K562 (cell line): ENCODE measurements at regions not wholly inside any gene's neighbourhood (a gene's known extent, or its start where the extent isn't known, plus 50 kb on each side); places are given as distances from the start of the nearest gene placed in this dataset.

Experiments used
- ATAC-seq: fragments of 200-7000 bp; cut with Tn5 transposase; 3 replicates; pipeline ENCODE4 v1.9.1; 2020; ENCODE audit warnings: moderate library complexity
- BruUV-seq: library from RNA; stranded (reverse); fragments of 400-500 nt; replicated peaks from 2 replicates; lab custom pipeline; 2021; lab: Mats Ljungman, UMichigan
- CTCF ChIA-PET: fragments of 300-600 bp; formaldehyde crosslinking; extraction: SDS; loops from one replicate; lab custom pipeline; 2021; ENCODE audit warnings: low intra/inter-chr PET ratio; lab: Yijun Ruan, JAX
- POLR2A ChIA-PET: fragments of 300-600, 350-650 bp; sonication (Branson Sonifier 250); formaldehyde crosslinking; extraction: SDS; loops from one replicate; lab custom pipeline; 2021; ENCODE audit warnings: antibody characterized with exemption, inconsistent platforms; lab: Yijun Ruan, JAX
- DNase-seq, 4 experiments: peaks; one replicate each; pipeline versions ENCODE4 v3.0.0 to v3.0.0-alpha.2; 2011 to 2018; ENCODE audit warnings: low spot score in 3 of 4, mixed read lengths in 3 of 4; ENCODE audit errors: extremely low read depth in 1 of 4
- FAIRE-seq: peaks from 2 replicates; lab custom pipeline; 2011; peaks lifted over from hg19 to GRCh38; lab: Jason Lieb, UNC
- H2AFZ ChIP-seq: 2 replicates; pipeline ENCODE4 v1.6.0; 2011; ENCODE audit warnings: low read depth, low read length, control low read depth, inconsistent platforms
- H3K27ac ChIP-seq: fragments of 200-600 bp; 3 replicates; pipeline ENCODE4 v1.8.0; 2011; ENCODE audit warnings: low read depth, mild to moderate bottlenecking, control low read depth, inconsistent platforms, low read length, moderate library complexity, mixed read lengths; ENCODE audit errors: extremely low read depth
- H3K27me3 ChIP-seq, 2 experiments: fragments of 300-600 bp in 1 of 2; 2 replicates in 1 of 2; 3 replicates in 1 of 2; pipeline versions ENCODE4 v1.6.0 to v1.8.0; 2011; ENCODE audit warnings: inconsistent platforms in 2 of 2, low read length in 2 of 2, mild to moderate bottlenecking in 1 of 2, mixed read lengths in 1 of 2, moderate library complexity in 1 of 2; ENCODE audit not compliant: control insufficient read depth in 2 of 2, insufficient read depth in 2 of 2
- H3K36me3 ChIP-seq: fragments of 300-600 bp; 3 replicates; pipeline ENCODE4 v1.8.0; 2011; ENCODE audit warnings: mild to moderate bottlenecking, low read length, inconsistent platforms; ENCODE audit not compliant: control insufficient read depth, insufficient read depth
- H3K4me1 ChIP-seq, 2 experiments: fragments of 200-600 bp in 1 of 2; replicated peaks in 1 of 2; 2 replicates in 1 of 2; 3 replicates in 1 of 2; pipeline versions ENCODE4 v1.5.1 to v1.8.0; 2011; ENCODE audit warnings: inconsistent platforms in 2 of 2, low read length in 2 of 2, mild to moderate bottlenecking in 1 of 2, mixed read lengths in 1 of 2, moderate library complexity in 1 of 2; ENCODE audit not compliant: control insufficient read depth in 2 of 2, insufficient read depth in 2 of 2
- H3K4me2 ChIP-seq: 2 replicates; pipeline ENCODE4 v1.6.1; 2011; ENCODE audit warnings: low read length, control low read depth, inconsistent platforms, mixed read lengths; ENCODE audit not compliant: insufficient read depth
- H3K4me3 ChIP-seq: fragments of 200-600 bp; sonication (generic), shearing (Covaris generic); 2 replicates; pipeline ENCODE4 v1.5.1; 2016; ENCODE audit warnings: control low read depth, inconsistent platforms
- H3K79me2 ChIP-seq: fragments of 200-600 bp; 3 replicates; pipeline ENCODE4 v1.8.0; 2011; ENCODE audit warnings: low read length, inconsistent platforms; ENCODE audit not compliant: control insufficient read depth, insufficient read depth
- H3K9ac ChIP-seq, 2 experiments: 2 replicates each; pipeline versions ENCODE4 v1.6.0 to v1.6.1; 2011; ENCODE audit warnings: low read depth in 2 of 2, low read length in 2 of 2, control low read depth in 1 of 2, inconsistent platforms in 1 of 2, mild to moderate bottlenecking in 1 of 2, mixed read lengths in 1 of 2; ENCODE audit not compliant: insufficient read depth in 1 of 2
- H3K9me1 ChIP-seq: one replicate; pipeline ENCODE4 v1.6.0; 2011; ENCODE audit warnings: inconsistent platforms, mild to moderate bottlenecking, low read length, moderate library complexity; ENCODE audit not compliant: control insufficient read depth, insufficient read depth
- H3K9me3 ChIP-seq: replicated peaks from 2 replicates; pipeline ENCODE4 v1.5.1; 2011; ENCODE audit warnings: low read depth, low read length, inconsistent platforms; ENCODE audit not compliant: control insufficient read depth, insufficient read depth
- H4K20me1 ChIP-seq: replicated peaks from 2 replicates; pipeline ENCODE4 v1.6.1; 2011; ENCODE audit warnings: low read length, inconsistent platforms, mixed read lengths; ENCODE audit not compliant: control insufficient read depth, insufficient read depth
- CBX3 ChIP-seq, 2 experiments: IDR thresholded peaks; 1 replicate in 1 of 2; 2 replicates in 1 of 2; pipeline ENCODE4 v1.6.1; 2012; ENCODE audit warnings: inconsistent platforms in 2 of 2, low read length in 2 of 2, borderline replicate concordance in 1 of 2, control low read depth in 1 of 2
- CSDE1 ChIP-seq, 2 experiments: fragments of 450-650 bp; IDR thresholded peaks; 2 replicates each; pipeline ENCODE4 v1.6.1; 2016; ENCODE audit warnings: mild to moderate bottlenecking in 1 of 2
- HMG20B ChIP-seq: fragments of 250-450 bp; sonication (Bioruptor Pico); IDR thresholded peaks from 2 replicates; pipeline ENCODE4 v1.5.0; 2021; ENCODE audit warnings: mild to moderate bottlenecking
- MYC ChIP-seq, 2 experiments: fragments of 250-450 bp in 1 of 2; sonication (Bioruptor Pico) in 1 of 2; IDR thresholded peaks; 2 replicates each; pipeline versions ENCODE4 v1.5.1 to v1.6.1; 2012 to 2021; ENCODE audit warnings: low read depth in 2 of 2, borderline replicate concordance in 1 of 2, improper control_type of control experiment in 1 of 2, low read length in 1 of 2, mild to moderate bottlenecking in 1 of 2, moderate library complexity in 1 of 2
- NCOR1 ChIP-seq: fragments of 450-650 bp; IDR thresholded peaks from 2 replicates; pipeline ENCODE4 v1.6.1; 2016; ENCODE audit warnings: mild to moderate bottlenecking, moderate library complexity
- OTX1 ChIP-seq: fragments of 450-650 bp; formaldehyde crosslinking; IDR thresholded peaks from 2 replicates; pipeline ENCODE4 v1.4.0; 2022; ENCODE audit warnings: mild to moderate bottlenecking
- SLC30A9 ChIP-seq: fragments of 250-450 bp; sonication (Bioruptor Pico); IDR thresholded peaks from 2 replicates; pipeline ENCODE4 v1.8.0; 2022; ENCODE audit warnings: mild to moderate bottlenecking, moderate library complexity
- SMARCA4 ChIP-seq: fragments of 450-650 bp; IDR thresholded peaks from 2 replicates; pipeline ENCODE4 v1.6.1; 2016
- SOX6 ChIP-seq: fragments of 450-650 bp; IDR thresholded peaks from 2 replicates; pipeline ENCODE4 v1.6.1; 2014; ENCODE audit warnings: mild to moderate bottlenecking
- TEAD1 ChIP-seq, 2 experiments: fragments of 450-650 bp in 1 of 2; sonication (generic) in 1 of 2; formaldehyde crosslinking; IDR thresholded peaks; 2 replicates each; pipeline versions ENCODE4 v1.4.0 to v1.8.0; 2020 to 2022; ENCODE audit warnings: mild to moderate bottlenecking in 2 of 2, missing genetic modification reagents in 1 of 2
- ZNF23 ChIP-seq: fragments of 250-450 bp; sonication (Bioruptor Pico); IDR thresholded peaks from 2 replicates; pipeline ENCODE4 v1.4.0; 2020; ENCODE audit warnings: mild to moderate bottlenecking
- ZNF830 ChIP-seq: fragments of 250-450 bp; sonication (Bioruptor Pico); IDR thresholded peaks from 2 replicates; pipeline ENCODE4 v1.5.0; 2021; ENCODE audit warnings: mild to moderate bottlenecking
- WGBS: fragments of 100-300 bp; shearing (Covaris generic); methylation state at CpG from one replicate; pipeline ENCODE4 v1.1.6; 2016; ENCODE audit warnings: low coverage, mixed read lengths; ENCODE audit not compliant: insufficient coverage; ENCODE audit errors: missing lambda C conversion rate; 5-methylcytosine and 5-hydroxymethylcytosine counted together
- in situ Hi-C: fragments of 300-500 bp; cut with MboI; formaldehyde crosslinking; loops from 4 replicates; pipeline ENCODE4 v1.15.0; 2018; ENCODE audit warnings: inconsistent platforms, mixed read lengths
- intact Hi-C: fragments of 100-400 bp; cut with micrococcal nuclease; formaldehyde crosslinking; loops from 2 replicates; pipeline ENCODE4 v1.14.2; 2022
- TF ChIP-seq, protein P1 (sequence below): sonication (generic); formaldehyde crosslinking; IDR thresholded peaks from 2 replicates; pipeline ENCODE4 v1.8.0; 2022; ENCODE audit warnings: mild to moderate bottlenecking, missing genetic modification reagents
- TF ChIP-seq, protein P2 (sequence below): sonication (generic); formaldehyde crosslinking; IDR thresholded peaks from 2 replicates; pipeline ENCODE4 v1.8.1; 2023; ENCODE audit warnings: mild to moderate bottlenecking, missing genetic modification reagents
- TF ChIP-seq, protein P3 (sequence below): sonication (generic); formaldehyde crosslinking; IDR thresholded peaks from 2 replicates; pipeline ENCODE4 v1.8.0; 2022; ENCODE audit warnings: mild to moderate bottlenecking, missing genetic modification reagents

- H3K4me3 ChIP-seq, result no peak overlapping the region
- no peak overlapping the region for H3K27ac ChIP-seq
- intact Hi-C loops, result no loop called here
- in situ Hi-C loops, result no loop called here
- FAIRE-seq (no peak), DNase-seq (no peak), ATAC-seq (no peak)
- H3K36me3 ChIP-seq, result no peaks in the 10 kb centered on the region
- 0% methylated on average over 6 of the region's 6 CpGs for WGBS
- no peaks in the 10 kb centered on the region for H3K9me3 ChIP-seq
- TF ChIP-seq ZNF23 (no peak), OTX1 (no peak), SLC30A9 (no peak), SOX6 (no peak), MYC (IDR thresholded peaks at IDR 0.05; ENCODE audit: low read depth, low read length) (no peak), MYC (CRISPR knock-in tag; IDR thresholded peaks at IDR 0.05; ENCODE audit: borderline replicate concordance, low read depth) (no peak), CBX3 (IDR thresholded peaks at IDR 0.05; ENCODE audit: borderline replicate concordance in 1 of 2, low read length in 2 of 2) (no peak), HMG20B (no peak), NCOR1 (no peak), SMARCA4 (no peak), ZNF830 (CRISPR knock-in tag) (no peak), TEAD1 (CRISPR knock-in tag; IDR thresholded peaks at IDR 0.05) (no peak), CSDE1 (IDR thresholded peaks at IDR 0.05) (no peak)
- TF ChIP-seq, protein P1, sequence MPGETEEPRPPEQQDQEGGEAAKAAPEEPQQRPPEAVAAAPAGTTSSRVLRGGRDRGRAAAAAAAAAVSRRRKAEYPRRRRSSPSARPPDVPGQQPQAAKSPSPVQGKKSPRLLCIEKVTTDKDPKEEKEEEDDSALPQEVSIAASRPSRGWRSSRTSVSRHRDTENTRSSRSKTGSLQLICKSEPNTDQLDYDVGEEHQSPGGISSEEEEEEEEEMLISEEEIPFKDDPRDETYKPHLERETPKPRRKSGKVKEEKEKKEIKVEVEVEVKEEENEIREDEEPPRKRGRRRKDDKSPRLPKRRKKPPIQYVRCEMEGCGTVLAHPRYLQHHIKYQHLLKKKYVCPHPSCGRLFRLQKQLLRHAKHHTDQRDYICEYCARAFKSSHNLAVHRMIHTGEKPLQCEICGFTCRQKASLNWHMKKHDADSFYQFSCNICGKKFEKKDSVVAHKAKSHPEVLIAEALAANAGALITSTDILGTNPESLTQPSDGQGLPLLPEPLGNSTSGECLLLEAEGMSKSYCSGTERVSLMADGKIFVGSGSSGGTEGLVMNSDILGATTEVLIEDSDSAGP (CRISPR knock-in tag), result no peak
- TF ChIP-seq, protein P2, sequence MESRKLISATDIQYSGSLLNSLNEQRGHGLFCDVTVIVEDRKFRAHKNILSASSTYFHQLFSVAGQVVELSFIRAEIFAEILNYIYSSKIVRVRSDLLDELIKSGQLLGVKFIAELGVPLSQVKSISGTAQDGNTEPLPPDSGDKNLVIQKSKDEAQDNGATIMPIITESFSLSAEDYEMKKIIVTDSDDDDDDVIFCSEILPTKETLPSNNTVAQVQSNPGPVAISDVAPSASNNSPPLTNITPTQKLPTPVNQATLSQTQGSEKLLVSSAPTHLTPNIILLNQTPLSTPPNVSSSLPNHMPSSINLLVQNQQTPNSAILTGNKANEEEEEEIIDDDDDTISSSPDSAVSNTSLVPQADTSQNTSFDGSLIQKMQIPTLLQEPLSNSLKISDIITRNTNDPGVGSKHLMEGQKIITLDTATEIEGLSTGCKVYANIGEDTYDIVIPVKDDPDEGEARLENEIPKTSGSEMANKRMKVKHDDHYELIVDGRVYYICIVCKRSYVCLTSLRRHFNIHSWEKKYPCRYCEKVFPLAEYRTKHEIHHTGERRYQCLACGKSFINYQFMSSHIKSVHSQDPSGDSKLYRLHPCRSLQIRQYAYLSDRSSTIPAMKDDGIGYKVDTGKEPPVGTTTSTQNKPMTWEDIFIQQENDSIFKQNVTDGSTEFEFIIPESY (CRISPR knock-in tag), result no peak
- TF ChIP-seq, protein P3, sequence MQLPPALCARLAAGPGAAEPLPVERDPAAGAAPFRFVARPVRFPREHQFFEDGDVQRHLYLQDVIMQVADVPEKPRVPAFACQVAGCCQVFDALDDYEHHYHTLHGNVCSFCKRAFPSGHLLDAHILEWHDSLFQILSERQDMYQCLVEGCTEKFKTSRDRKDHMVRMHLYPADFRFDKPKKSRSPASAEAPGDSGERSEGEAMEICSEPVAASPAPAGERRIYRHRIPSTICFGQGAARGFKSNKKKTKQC (CRISPR knock-in tag), result no peak
- H4K20me1 ChIP-seq, result no peaks in the 10 kb centered on the region
- ChIA-PET POLR2A (no interaction called here), CTCF (no interaction called here)
- peaks cover 0 to 4% of the 10 kb centered on the region in 2 experiments; a peak in 1 of 5 replicates for H3K27me3 ChIP-seq
- no peak overlapping the region for H3K9ac ChIP-seq
- no peaks in the 10 kb centered on the region for H3K79me2 ChIP-seq
- no peaks in the 10 kb centered on the region; a peak in 1 of 5 replicates for H3K4me1 ChIP-seq
- H3K4me2 ChIP-seq, result no peak overlapping the region
- BruUV-seq, result no TSS peak
- H3K9me1 ChIP-seq, result no peaks in the 10 kb centered on the region
- H2AFZ ChIP-seq, result no peak overlapping the region
Measured at GRCh38 chr5:116738615-116739261, 164.1 kb upstream of the SEMA6A start.
